ENCODE measurements at regions not wholly inside any gene's neighbourhood (a gene's known extent, or its start where the extent isn't known, plus 50 kb on each side); places are given as distances from the start of the nearest gene placed in this dataset.

GRCh38 chr5:8068078-8068477 lies 199.1 kb downstream of the MTRR start:
- H3K4me1 ChIP-seq = no peaks in the 10 kb centered on the region
- TF ChIP-seq, protein P1, sequence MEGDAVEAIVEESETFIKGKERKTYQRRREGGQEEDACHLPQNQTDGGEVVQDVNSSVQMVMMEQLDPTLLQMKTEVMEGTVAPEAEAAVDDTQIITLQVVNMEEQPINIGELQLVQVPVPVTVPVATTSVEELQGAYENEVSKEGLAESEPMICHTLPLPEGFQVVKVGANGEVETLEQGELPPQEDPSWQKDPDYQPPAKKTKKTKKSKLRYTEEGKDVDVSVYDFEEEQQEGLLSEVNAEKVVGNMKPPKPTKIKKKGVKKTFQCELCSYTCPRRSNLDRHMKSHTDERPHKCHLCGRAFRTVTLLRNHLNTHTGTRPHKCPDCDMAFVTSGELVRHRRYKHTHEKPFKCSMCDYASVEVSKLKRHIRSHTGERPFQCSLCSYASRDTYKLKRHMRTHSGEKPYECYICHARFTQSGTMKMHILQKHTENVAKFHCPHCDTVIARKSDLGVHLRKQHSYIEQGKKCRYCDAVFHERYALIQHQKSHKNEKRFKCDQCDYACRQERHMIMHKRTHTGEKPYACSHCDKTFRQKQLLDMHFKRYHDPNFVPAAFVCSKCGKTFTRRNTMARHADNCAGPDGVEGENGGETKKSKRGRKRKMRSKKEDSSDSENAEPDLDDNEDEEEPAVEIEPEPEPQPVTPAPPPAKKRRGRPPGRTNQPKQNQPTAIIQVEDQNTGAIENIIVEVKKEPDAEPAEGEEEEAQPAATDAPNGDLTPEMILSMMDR (IDR thresholded peaks at IDR 0.05; ENCODE audit: low read depth, low read length) = no peak
- no peaks in the 10 kb centered on the region for H3K27me3 ChIP-seq
- H3K4me3 ChIP-seq (ENCODE audit: low read depth, low read length) = no peak overlapping the region
- no peaks in the 10 kb centered on the region for H3K36me3 ChIP-seq
- DNase-seq = no peak
- H3K9me3 ChIP-seq = no peaks in the 10 kb centered on the region

DNA sequence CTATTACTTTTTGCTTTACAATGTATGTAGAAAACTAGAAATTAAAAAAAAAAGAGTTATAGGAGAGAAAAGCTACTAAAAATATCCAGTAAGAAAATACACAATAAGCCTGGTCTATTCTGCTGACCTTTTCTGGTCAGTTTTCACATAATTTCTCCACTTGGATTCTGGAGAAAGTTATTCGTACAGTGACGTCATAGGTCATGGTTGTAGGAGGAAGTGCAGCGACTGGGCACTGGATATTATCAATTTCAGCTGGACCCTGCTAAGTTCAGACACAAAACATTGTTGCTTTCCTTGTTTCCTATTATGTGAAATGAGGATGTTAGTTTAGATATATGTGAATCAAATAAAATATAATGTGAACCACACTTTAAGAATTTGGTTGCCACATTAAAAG lies 201.2 kb downstream of the MTRR start:
- Histone ChIP-seq H3K4me3 (ENCODE audit: low read depth, low read length) (no peak overlapping the region), H3K9me3 (no peaks in the 10 kb centered on the region), H3K36me3 (no peaks in the 10 kb centered on the region), H3K27me3 (no peaks in the 10 kb centered on the region), H3K4me1 (no peaks in the 10 kb centered on the region)
- TF ChIP-seq, protein P1 (IDR thresholded peaks at IDR 0.05; ENCODE audit: low read depth, low read length) = no peak
- no peak for DNase-seq

GRCh38 chr5:8079056-8079455 lies 210.1 kb downstream of the MTRR start:
- Histone ChIP-seq H3K36me3 (no peaks in the 10 kb centered on the region), H3K4me3 (ENCODE audit: low read depth, low read length) (no peak overlapping the region), H3K4me1 (no peaks in the 10 kb centered on the region), H3K27me3 (no peaks in the 10 kb centered on the region), H3K9me3 (no peaks in the 10 kb centered on the region)
- no peak for DNase-seq
- TF ChIP-seq, protein P1 (IDR thresholded peaks at IDR 0.05; ENCODE audit: low read depth, low read length) = no peak

- Histone ChIP-seq H3K36me3 (no peaks in the 10 kb centered on the region), H3K27me3 (no peaks in the 10 kb centered on the region)
- no peak for DNase-seq
These were observed 212.2 kb downstream of the MTRR start for GRCh38 chr5:8081179-8081578.

DNA sequence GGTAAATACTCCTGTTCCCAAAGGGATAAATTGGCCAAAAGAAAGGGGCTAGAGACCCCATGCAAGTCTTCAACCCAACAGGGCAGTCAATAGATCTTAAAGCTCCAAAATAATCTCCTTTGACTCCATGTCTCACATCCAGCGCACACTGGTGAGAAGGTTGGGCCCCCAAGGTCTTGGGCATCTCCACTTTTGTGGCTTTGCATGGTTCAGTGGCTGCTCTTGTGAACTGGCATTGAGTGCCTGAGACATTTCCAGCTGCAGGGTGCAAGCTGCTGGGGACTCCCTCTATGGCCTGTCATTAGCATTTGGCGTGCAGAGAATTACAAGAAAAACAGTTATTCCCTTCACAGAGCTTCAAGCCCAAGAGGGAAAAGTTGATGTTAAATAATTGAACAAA lies 224.7 kb downstream of the MTRR start:
- Histone ChIP-seq H3K27me3 (no peaks in the 10 kb centered on the region), H3K4me1 (no peaks in the 10 kb centered on the region), H3K36me3 (no peaks in the 10 kb centered on the region), H3K4me3 (ENCODE audit: low read depth, low read length) (no peak overlapping the region), H3K9me3 (no peaks in the 10 kb centered on the region; the same call in 1 of the 2 replicates)
- no peak for DNase-seq
- TF ChIP-seq, protein P1 (IDR thresholded peaks at IDR 0.05; ENCODE audit: low read depth, low read length) = no peak

More at GRCh38 chr5:8081179-8081578, 212.2 kb downstream of the MTRR start:
- TF ChIP-seq, protein P1 (IDR thresholded peaks at IDR 0.05; ENCODE audit: low read depth, low read length) = no peak
- no peak overlapping the region for H3K4me3 ChIP-seq (ENCODE audit: low read depth, low read length)
- no peaks in the 10 kb centered on the region for H3K9me3 ChIP-seq
- no peaks in the 10 kb centered on the region for H3K4me1 ChIP-seq

- H3K4me3 ChIP-seq (ENCODE audit: low read depth, low read length) = no peak overlapping the region
- H3K36me3 ChIP-seq = no peaks in the 10 kb centered on the region
- DNase-seq = no peak
- no peaks in the 10 kb centered on the region; the same call in 1 of the 2 replicates for H3K9me3 ChIP-seq
- no peaks in the 10 kb centered on the region for H3K4me1 ChIP-seq
- TF ChIP-seq, protein P1 (IDR thresholded peaks at IDR 0.05; ENCODE audit: low read depth, low read length) = no peak
- no peaks in the 10 kb centered on the region for H3K27me3 ChIP-seq
These were observed 225.4 kb downstream of the MTRR start for GRCh38 chr5:8094304-8094703.
